ENCODE measurements at regions not wholly inside any gene's neighbourhood (a gene's known extent, or its start where the extent isn't known, plus 50 kb on each side); places are given as distances from the start of the nearest gene placed in this dataset.

GRCh38 chr7:85423209-85423895 lies 236.5 kb upstream of the SEMA3D start:
- DNase-seq (ENCODE audit: low spot score in 2 of 2), result no peak
- Histone ChIP-seq H3K9me3 (no peaks in the 10 kb centered on the region), H3K4me1 (no peaks in the 10 kb centered on the region), H3K27me3 (ENCODE audit: low read depth) (no peaks in the 10 kb centered on the region), H3K36me3 (replicated peaks) (no peaks in the 10 kb centered on the region), H3K4me3 (no peak overlapping the region)
- in situ Hi-C loops (cut with MboI; ENCODE audit: low sequenced_read_pairs), result no loop called here

GRCh38 chr7:85415743-85416142 lies 228.9 kb upstream of the SEMA3D start:
- in situ Hi-C loops (cut with MboI; ENCODE audit: low sequenced_read_pairs), result no loop called here
- Histone ChIP-seq H3K4me1 (peaks cover 8% of the 10 kb centered on the region; the same call in 1 of the 2 replicates), H3K27me3 (ENCODE audit: low read depth) (no peaks in the 10 kb centered on the region), H3K36me3 (replicated peaks) (no peaks in the 10 kb centered on the region), H3K9me3 (no peaks in the 10 kb centered on the region), H3K4me3 (no peak overlapping the region)
- no peak for DNase-seq (ENCODE audit: low spot score in 2 of 2)

- H3K36me3 ChIP-seq (replicated peaks), result no peaks in the 10 kb centered on the region
- peaks cover 8% of the 10 kb centered on the region; the same call in 1 of the 2 replicates for H3K4me1 ChIP-seq
- no peak for DNase-seq (ENCODE audit: low spot score in 2 of 2)
- no peaks in the 10 kb centered on the region for H3K27me3 ChIP-seq (ENCODE audit: low read depth)
- no peaks in the 10 kb centered on the region for H3K9me3 ChIP-seq
- H3K4me3 ChIP-seq, result no peak overlapping the region
- in situ Hi-C loops (cut with MboI; ENCODE audit: low sequenced_read_pairs), result no loop called here
These were observed 226.9 kb upstream of the SEMA3D start for GRCh38 chr7:85413718-85414117.

- H3K4me1 ChIP-seq, result peaks cover 8% of the 10 kb centered on the region; the same call in 1 of the 2 replicates
- DNase-seq (ENCODE audit: low spot score in 2 of 2), result peak in 1 of 2 experiments; percentile 21
- no peaks in the 10 kb centered on the region for H3K9me3 ChIP-seq
- in situ Hi-C loops (cut with MboI; ENCODE audit: low sequenced_read_pairs), result no loop called here
- H3K27me3 ChIP-seq (ENCODE audit: low read depth), result no peaks in the 10 kb centered on the region
- no peak overlapping the region for H3K4me3 ChIP-seq
- H3K36me3 ChIP-seq (replicated peaks), result no peaks in the 10 kb centered on the region
These were observed 226.1 kb upstream of the SEMA3D start for GRCh38 chr7:85412912-85413311.

- Histone ChIP-seq H3K27me3 (ENCODE audit: low read depth) (no peaks in the 10 kb centered on the region), H3K9me3 (no peaks in the 10 kb centered on the region), H3K36me3 (replicated peaks) (no peaks in the 10 kb centered on the region), H3K4me1 (peaks cover 4% of the 10 kb centered on the region; the same call in 1 of the 2 replicates), H3K4me3 (no peak overlapping the region)
- DNase-seq (ENCODE audit: low spot score in 2 of 2), result peak in 1 of 2 experiments; percentile 45
- in situ Hi-C loops (cut with MboI; ENCODE audit: low sequenced_read_pairs), result no loop called here
These were observed 220.5 kb upstream of the SEMA3D start for GRCh38 chr7:85407391-85407790.

GRCh38 chr7:85405016-85405902 lies 218.4 kb upstream of the SEMA3D start:
- no peak overlapping the region for H3K4me3 ChIP-seq
- no peak for DNase-seq (ENCODE audit: low spot score in 2 of 2)
- no peaks in the 10 kb centered on the region for H3K4me1 ChIP-seq
- in situ Hi-C loops (cut with MboI; ENCODE audit: low sequenced_read_pairs), result no loop called here
- H3K36me3 ChIP-seq (replicated peaks), result no peaks in the 10 kb centered on the region
- no peaks in the 10 kb centered on the region for H3K27me3 ChIP-seq (ENCODE audit: low read depth)
- H3K9me3 ChIP-seq, result no peaks in the 10 kb centered on the region

GRCh38 chr7:85396676-85397075 lies 209.8 kb upstream of the SEMA3D start:
- Histone ChIP-seq H3K9me3 (no peaks in the 10 kb centered on the region), H3K4me1 (no peaks in the 10 kb centered on the region), H3K4me3 (no peak overlapping the region), H3K36me3 (replicated peaks) (no peaks in the 10 kb centered on the region), H3K27me3 (ENCODE audit: low read depth) (no peaks in the 10 kb centered on the region)
- peak in 1 of 2 experiments; percentile 26 for DNase-seq (ENCODE audit: low spot score in 2 of 2)
- in situ Hi-C loops (cut with MboI; ENCODE audit: low sequenced_read_pairs), result no loop called here

- H3K4me3 ChIP-seq, result no peak overlapping the region
- H3K27me3 ChIP-seq (ENCODE audit: low read depth), result no peaks in the 10 kb centered on the region
- no peak for DNase-seq (ENCODE audit: low spot score in 2 of 2)
- no peaks in the 10 kb centered on the region for H3K4me1 ChIP-seq
- in situ Hi-C loops (cut with MboI; ENCODE audit: low sequenced_read_pairs), result no loop called here
- no peaks in the 10 kb centered on the region for H3K36me3 ChIP-seq (replicated peaks)
- H3K9me3 ChIP-seq, result no peaks in the 10 kb centered on the region
These were observed 205.9 kb upstream of the SEMA3D start for GRCh38 chr7:85392789-85393188.

GRCh38 chr7:85392326-85392725 lies 205.5 kb upstream of the SEMA3D start:
- no peaks in the 10 kb centered on the region for H3K9me3 ChIP-seq
- in situ Hi-C loops (cut with MboI; ENCODE audit: low sequenced_read_pairs), result no loop called here
- no peaks in the 10 kb centered on the region for H3K27me3 ChIP-seq (ENCODE audit: low read depth)
- no peaks in the 10 kb centered on the region for H3K36me3 ChIP-seq (replicated peaks)
- no peak for DNase-seq (ENCODE audit: low spot score in 2 of 2)
- no peak overlapping the region for H3K4me3 ChIP-seq
- H3K4me1 ChIP-seq, result no peaks in the 10 kb centered on the region

GRCh38 chr7:85386460-85386859 lies 199.6 kb upstream of the SEMA3D start:
- no peaks in the 10 kb centered on the region for H3K36me3 ChIP-seq (replicated peaks)
- in situ Hi-C loops (cut with MboI; ENCODE audit: low sequenced_read_pairs), result no loop called here
- H3K4me1 ChIP-seq, result no peaks in the 10 kb centered on the region
- H3K9me3 ChIP-seq, result no peaks in the 10 kb centered on the region
- H3K27me3 ChIP-seq (ENCODE audit: low read depth), result no peaks in the 10 kb centered on the region
- H3K4me3 ChIP-seq, result no peak overlapping the region
- no peak for DNase-seq (ENCODE audit: low spot score in 2 of 2)

GRCh38 chr7:85384392-85384791 lies 197.5 kb upstream of the SEMA3D start:
- Histone ChIP-seq H3K27me3 (ENCODE audit: low read depth) (no peaks in the 10 kb centered on the region), H3K9me3 (no peaks in the 10 kb centered on the region), H3K4me1 (no peaks in the 10 kb centered on the region), H3K36me3 (replicated peaks) (no peaks in the 10 kb centered on the region), H3K4me3 (no peak overlapping the region)
- in situ Hi-C loops (cut with MboI; ENCODE audit: low sequenced_read_pairs), result no loop called here
- no peak for DNase-seq (ENCODE audit: low spot score in 2 of 2)

- no peaks in the 10 kb centered on the region for H3K9me3 ChIP-seq
- no peak overlapping the region for H3K4me3 ChIP-seq
- in situ Hi-C loops (cut with MboI; ENCODE audit: low sequenced_read_pairs), result no loop called here
- no peak for DNase-seq (ENCODE audit: low spot score in 2 of 2)
- H3K27me3 ChIP-seq (ENCODE audit: low read depth), result no peaks in the 10 kb centered on the region
- no peaks in the 10 kb centered on the region for H3K4me1 ChIP-seq
- H3K36me3 ChIP-seq (replicated peaks), result no peaks in the 10 kb centered on the region
These were observed 194.4 kb upstream of the SEMA3D start for GRCh38 chr7:85381212-85381611.

- no peak overlapping the region for H3K4me3 ChIP-seq
- no peak for DNase-seq (ENCODE audit: low spot score in 2 of 2)
- no peaks in the 10 kb centered on the region for H3K4me1 ChIP-seq
- in situ Hi-C loops (cut with MboI; ENCODE audit: low sequenced_read_pairs), result no loop called here
- H3K36me3 ChIP-seq (replicated peaks), result no peaks in the 10 kb centered on the region
- no peaks in the 10 kb centered on the region for H3K9me3 ChIP-seq
- no peaks in the 10 kb centered on the region for H3K27me3 ChIP-seq (ENCODE audit: low read depth)
These were observed 189.7 kb upstream of the SEMA3D start for GRCh38 chr7:85376589-85376988.

- no peak overlapping the region for H3K4me3 ChIP-seq
- H3K4me1 ChIP-seq, result no peaks in the 10 kb centered on the region
- in situ Hi-C loops (cut with MboI; ENCODE audit: low sequenced_read_pairs), result no loop called here
- no peaks in the 10 kb centered on the region for H3K36me3 ChIP-seq (replicated peaks)
- DNase-seq (ENCODE audit: low spot score in 2 of 2), result no peak
- H3K27me3 ChIP-seq (ENCODE audit: low read depth), result no peaks in the 10 kb centered on the region
- no peaks in the 10 kb centered on the region for H3K9me3 ChIP-seq
These were observed 170.1 kb upstream of the SEMA3D start for GRCh38 chr7:85356916-85357315.

Measured in HAP-1 (cell line).